ENCODE measurements at regions not wholly inside any gene's neighbourhood (a gene's known extent, or its start where the extent isn't known, plus 50 kb on each side); places are given as distances from the start of the nearest gene placed in this dataset.

DNA sequence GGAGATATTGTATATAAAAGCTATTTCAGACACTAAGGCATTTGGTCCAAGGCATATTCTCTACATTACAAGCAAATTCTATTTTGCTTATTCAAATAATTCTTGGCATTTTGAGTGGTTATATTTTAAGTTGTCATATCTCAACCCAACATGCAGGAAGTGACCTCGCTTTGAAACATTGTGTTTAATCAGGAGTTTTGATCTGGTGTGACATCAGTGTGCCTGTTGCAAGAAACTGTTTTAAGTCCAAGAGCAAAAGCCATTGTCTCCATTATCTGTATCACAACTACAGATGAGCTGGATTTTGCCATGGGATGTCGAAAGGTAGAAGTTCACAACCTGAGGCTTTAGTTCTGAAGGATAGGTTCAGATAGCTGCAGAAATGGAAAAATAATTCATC, 509.9 kb upstream of the ID4 start:
- TF ChIP-seq, protein P1, sequence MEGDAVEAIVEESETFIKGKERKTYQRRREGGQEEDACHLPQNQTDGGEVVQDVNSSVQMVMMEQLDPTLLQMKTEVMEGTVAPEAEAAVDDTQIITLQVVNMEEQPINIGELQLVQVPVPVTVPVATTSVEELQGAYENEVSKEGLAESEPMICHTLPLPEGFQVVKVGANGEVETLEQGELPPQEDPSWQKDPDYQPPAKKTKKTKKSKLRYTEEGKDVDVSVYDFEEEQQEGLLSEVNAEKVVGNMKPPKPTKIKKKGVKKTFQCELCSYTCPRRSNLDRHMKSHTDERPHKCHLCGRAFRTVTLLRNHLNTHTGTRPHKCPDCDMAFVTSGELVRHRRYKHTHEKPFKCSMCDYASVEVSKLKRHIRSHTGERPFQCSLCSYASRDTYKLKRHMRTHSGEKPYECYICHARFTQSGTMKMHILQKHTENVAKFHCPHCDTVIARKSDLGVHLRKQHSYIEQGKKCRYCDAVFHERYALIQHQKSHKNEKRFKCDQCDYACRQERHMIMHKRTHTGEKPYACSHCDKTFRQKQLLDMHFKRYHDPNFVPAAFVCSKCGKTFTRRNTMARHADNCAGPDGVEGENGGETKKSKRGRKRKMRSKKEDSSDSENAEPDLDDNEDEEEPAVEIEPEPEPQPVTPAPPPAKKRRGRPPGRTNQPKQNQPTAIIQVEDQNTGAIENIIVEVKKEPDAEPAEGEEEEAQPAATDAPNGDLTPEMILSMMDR (IDR thresholded peaks at IDR 0.05): no peak
- TF ChIP-seq ZFX (IDR thresholded peaks at IDR 0.05; ENCODE audit: borderline replicate concordance): no peak
- no peak overlapping the region for H3K27ac ChIP-seq

DNA sequence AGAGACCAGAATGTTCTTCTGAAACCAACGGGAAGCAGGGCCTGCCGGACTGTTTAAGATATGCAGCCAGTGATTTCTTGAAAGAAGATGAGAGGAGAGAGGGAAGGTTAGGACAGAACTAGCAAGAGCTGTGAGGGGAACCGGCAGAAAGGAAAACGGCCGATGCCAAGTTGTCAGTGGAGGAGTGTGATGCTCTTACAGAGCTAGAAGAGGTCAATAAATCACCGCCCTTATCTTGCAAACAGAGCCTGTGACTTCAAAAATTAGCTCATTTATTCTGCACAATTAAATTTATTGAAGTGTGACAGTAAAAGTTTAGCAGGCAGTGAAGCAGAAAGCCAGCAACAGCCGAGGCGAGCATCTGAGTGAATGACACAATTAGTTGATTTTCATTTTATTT, 509.5 kb upstream of the ID4 start:
- no peak for TF ChIP-seq ZFX (IDR thresholded peaks at IDR 0.05; ENCODE audit: borderline replicate concordance)
- TF ChIP-seq, protein P1 (IDR thresholded peaks at IDR 0.05): no peak
- H3K27ac ChIP-seq: no peak overlapping the region

DNA sequence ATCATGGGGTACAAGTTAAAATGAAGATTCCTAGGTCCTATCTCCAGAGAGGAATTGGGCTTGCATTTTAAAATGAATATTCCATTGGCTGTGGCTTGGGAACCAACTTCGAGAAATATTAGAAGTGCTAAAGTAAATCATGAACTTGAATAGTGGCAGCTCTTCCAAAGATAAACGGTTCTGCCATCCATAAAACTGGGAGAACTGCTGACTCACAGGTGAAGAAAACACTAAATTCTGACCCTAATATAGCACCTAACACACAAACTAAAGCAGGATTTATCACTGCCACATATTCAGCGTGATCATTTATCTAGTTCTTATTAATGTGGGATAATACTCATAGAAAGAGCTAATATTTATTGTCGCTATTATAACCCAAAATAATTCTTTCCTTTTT, 508.1 kb upstream of the ID4 start:
- H3K27ac ChIP-seq: no peak overlapping the region
- TF ChIP-seq ZFX (IDR thresholded peaks at IDR 0.05; ENCODE audit: borderline replicate concordance): no peak
- TF ChIP-seq, protein P1 (IDR thresholded peaks at IDR 0.05): no peak

DNA sequence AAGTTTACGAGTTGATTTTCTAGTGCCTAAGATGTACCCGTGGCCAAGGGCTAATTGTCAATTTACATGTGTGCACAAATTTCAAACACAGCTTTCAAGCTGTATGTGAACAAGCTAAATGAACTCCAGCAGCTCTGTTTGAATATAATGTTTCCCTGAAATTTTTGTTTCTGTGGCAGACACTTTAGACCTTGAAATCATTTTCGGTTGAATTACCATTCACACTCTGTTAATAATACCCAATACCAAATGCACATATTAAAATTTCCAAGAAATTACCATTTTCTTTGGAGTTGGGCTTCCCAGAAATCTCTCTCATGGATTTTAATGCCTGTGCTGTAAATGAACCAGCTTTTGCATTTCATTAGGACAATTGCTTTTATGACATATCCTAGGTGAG, 506.1 kb upstream of the ID4 start:
- no peak for TF ChIP-seq ZFX (IDR thresholded peaks at IDR 0.05; ENCODE audit: borderline replicate concordance)
- TF ChIP-seq, protein P1 (IDR thresholded peaks at IDR 0.05): no peak

DNA sequence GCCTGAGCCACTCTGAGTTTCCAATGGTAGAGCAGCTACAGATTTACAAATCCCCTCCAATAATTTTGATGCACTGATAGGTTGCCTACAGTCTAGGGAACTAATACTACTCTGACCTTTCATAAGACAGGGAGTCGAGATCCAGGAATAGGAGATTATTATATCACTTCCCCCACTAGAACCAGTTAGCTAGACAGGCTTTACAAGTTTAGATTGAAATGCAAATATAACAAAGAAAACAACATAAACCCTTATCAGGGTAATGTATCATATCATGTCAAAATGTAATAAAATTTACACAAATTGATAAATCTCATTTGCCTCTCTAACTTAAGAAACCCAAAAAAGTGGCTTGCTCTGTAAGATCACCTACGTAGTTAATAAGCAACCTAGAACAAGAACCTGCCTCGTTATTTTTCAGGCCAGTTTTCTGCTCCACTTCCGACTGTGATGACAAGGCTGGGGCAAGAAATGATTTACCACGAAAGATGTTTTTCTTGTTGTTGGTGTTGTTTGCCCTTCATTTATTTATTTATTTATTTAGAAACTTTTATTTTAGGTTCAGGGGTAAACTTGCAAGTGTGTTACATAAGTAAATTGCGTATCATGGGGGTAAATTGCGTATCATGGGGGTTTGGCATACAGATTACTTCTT, 504.2 kb upstream of the ID4 start:
- H3K27ac ChIP-seq: no peak overlapping the region
- TF ChIP-seq, protein P1 (IDR thresholded peaks at IDR 0.05): no peak
- TF ChIP-seq ZFX (IDR thresholded peaks at IDR 0.05; ENCODE audit: borderline replicate concordance): no peak

More for the DNA sequence above, 506.1 kb upstream of the ID4 start:
- no peak overlapping the region for H3K27ac ChIP-seq

DNA sequence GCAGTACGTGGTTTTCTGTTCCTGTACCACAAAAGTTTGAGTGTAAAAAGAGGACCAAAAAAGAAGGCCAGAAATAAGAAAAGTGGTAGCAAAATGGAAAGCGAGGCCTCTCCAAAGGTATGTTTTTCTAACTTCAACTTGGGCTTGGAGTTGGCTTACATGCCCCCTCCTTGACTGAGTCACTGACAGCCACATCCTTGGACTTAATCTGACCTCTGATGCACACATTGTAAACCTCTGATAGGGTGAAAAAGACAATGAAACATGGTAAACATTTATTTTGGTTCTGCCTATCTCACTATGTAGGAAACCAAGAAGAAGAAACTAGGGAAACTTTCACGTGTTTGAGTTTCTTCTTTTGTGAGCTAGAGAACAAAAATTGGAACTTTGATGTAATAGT, 503.2 kb upstream of the ID4 start:
- TF ChIP-seq, protein P1 (IDR thresholded peaks at IDR 0.05): no peak
- H3K27ac ChIP-seq: no peak overlapping the region

DNA sequence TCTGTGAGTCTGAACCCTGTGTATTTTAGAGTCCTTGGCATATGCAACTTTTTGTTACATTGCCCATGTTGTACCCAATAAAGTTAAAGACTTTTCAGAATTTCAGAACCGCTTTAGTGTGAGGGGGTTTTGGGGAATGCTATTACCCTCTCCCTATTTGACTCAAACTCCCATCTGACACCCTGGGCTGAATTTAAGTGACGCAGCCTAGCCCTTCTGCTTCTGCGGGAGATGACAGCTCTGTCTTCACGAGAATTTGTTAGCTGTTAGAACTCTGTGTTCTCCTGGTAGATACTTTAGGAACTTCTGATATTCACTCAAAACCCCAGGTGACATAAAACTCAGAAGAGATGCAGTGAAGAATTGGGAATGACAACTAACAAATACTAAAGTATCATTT, 500.6 kb upstream of the ID4 start:
- TF ChIP-seq, protein P1 (IDR thresholded peaks at IDR 0.05): no peak
- H3K27ac ChIP-seq: no peak overlapping the region
